NCI-H2196 (cell line): ENCODE measurements at regions not wholly inside any gene's neighbourhood (a gene's known extent, or its start where the extent isn't known, plus 50 kb on each side); places are given as distances from the start of the nearest gene placed in this dataset.

Experiments used
- DNase-seq: peaks from one replicate; lab custom pipeline; 2025; ENCODE audit not compliant: unreplicated experiment; lab: John Stamatoyannopoulos, UW

DNA sequence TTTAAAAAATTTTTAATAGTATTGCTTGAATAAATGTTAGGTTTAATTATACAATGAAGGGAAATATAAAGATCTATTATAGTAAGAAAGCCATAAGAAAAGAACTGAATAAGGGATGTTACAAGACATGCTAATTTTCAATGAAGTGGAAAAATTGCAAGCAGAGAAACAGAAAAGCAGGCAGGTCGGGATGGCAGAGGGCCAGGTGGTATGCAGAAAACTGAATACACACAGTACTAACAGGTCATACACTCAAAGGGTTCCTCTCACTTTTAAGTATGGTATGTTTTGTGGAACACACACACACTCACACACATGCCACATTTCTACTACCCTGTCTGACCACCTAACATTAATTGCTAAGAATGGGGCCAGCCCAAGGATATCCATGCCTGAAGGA, 76.7 kb upstream of the DTNA start:
- DNase-seq, result no peak

- no peak for DNase-seq
These were observed 72.8 kb upstream of the DTNA start for GRCh38 chr18:34637094-34637801.

DNA sequence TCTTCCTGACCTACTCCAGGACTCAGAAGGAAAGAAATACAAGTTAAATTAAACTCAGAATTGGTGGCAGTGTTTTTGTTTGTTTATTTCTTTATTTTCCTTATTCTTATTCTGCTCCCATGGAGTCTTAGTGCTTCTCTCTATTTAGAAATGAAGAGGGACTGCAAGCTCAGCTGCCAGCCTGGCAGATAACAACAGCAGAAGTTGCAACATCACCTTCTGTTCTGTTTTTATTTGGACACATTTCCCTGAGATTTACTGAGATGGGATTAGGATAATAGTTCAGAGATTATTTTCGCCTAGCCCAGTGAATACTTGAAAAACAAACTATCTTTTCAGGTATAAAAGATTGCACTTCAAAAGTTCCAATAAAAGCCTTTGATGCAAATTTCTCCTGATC, 70.4 kb upstream of the DTNA start:
- no peak for DNase-seq

DNA sequence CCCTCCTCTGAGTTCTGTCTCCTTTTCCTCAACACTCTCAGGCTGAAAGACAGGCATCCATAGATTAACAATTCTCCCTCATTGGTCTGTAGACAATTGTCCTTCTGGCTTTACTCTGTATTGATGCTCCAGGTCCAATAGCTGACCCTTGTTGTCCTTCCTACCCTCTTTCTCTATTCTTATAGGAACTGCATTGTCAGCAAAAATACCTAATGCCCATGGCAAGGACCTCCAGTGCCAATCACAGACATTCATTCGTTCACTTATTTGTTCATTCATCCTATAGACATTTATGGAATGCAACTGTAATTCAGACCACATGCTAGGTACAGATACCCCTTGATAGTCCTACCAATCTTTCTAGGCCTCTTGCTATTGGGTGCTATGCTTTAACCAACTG, 69.8 kb upstream of the DTNA start:
- no peak for DNase-seq

DNA sequence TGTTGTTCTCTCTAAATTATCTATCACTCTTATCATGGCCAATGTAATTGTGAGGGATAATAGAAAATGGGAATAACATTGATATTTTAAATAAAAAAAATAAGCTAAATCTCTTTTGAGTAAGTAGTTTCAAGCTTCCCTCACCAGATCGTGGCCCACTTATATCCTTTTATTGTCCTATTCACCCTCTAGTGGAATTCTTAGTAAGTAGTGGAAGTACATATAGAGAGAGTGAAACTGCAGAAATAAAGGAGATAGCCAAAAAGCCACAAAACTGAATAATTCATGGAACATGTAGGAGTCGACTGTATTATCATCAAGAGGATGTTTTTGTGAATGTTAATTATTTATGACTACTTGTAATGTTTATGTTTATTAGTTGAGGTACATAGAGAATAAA, 66.1 kb upstream of the DTNA start:
- no peak for DNase-seq

DNA sequence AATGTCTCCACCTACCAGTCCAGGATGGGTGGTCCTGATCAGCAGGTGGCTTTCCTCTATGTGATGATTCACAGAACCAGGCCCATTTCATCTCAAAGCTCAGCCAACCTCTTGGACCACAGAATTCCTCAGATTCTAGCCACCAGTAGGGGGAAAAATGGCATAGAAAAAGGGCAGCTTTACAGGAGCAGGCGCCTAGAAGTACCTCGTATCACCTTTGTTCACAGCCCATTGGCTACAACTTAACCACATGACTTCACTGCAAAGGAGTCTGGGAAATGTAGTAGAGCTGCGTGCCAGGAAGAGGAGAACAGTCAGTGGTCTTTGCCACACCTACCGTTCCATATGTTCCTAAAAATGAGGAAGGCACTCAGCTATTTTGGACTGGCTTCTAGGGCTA, 62.8 kb upstream of the DTNA start:
- DNase-seq, result no peak

DNA sequence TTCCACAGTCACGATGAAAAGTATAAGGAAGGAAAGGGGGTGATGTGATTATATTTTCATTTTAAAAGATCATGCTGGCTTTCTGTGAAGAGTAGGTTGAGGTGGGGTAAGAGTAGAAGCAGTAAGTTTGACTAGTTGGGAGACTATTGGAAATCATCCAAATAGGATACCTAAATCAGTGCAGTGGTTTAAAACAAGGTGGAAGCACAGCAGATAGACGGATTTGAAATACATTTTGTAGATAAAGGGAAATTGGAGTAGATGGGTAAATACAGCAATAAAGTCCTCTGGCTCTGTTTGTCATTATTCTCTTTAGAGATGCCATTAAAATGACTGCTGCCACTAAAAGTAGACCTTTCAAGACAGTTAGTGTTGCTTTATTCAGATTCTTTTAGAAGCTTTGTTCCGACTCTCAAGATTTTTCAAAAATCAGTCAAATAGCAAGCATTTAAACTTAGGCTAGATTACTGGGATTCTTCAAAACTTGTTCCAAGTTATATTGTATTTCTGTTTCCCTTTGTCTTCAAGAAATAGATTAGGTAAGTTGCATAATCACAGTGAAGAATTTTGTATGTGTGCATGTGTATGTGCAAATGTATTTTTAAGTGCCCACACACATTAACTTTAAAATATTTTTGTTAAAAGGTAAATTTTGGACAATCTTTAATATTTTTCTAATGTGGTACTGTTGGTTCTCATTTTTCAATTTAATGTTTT, 61.7 kb upstream of the DTNA start:
- DNase-seq, result peak; percentile 21

GRCh38 chr18:34649080-34649479, 61.0 kb upstream of the DTNA start:
- no peak for DNase-seq

- peak; percentile 41 for DNase-seq
These were observed 60.0 kb upstream of the DTNA start for GRCh38 chr18:34650121-34650545.

DNA sequence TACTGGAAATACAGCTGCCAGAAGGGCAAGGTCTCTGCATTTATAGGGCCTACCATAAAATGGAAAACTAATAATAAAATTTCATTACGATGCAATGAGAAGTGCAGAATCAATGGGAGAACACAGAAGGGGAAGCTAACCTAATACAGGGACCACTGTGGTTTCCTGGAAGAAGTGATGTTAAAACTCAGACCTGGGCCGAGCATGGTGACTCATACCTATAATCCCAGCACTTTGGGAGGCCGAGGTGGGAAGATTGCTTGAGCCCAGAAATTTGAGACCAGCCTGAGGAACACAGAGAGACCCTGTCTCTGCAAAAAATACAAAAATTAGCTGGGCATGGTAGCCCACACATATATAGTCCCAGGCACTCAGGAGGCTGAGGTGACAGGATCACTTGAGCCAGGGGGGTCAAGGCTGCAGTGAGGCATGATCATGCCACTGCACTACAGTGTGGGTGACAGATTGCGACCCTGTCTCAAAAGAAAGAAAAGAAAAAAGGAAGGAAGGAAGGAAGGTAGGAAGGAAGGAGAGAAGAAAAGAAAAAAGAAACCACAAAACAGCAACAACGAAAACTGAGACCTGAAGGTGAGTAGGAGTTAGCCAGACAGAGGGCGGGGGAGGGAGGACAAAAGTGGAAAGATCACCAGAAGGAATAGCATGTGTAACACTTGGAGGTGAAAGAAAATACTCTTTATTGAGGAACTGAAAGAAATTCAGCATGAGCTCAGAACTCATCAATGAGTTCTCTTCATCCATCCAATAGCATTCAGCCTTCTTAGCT, 58.3 kb upstream of the DTNA start:
- no peak for DNase-seq

DNA sequence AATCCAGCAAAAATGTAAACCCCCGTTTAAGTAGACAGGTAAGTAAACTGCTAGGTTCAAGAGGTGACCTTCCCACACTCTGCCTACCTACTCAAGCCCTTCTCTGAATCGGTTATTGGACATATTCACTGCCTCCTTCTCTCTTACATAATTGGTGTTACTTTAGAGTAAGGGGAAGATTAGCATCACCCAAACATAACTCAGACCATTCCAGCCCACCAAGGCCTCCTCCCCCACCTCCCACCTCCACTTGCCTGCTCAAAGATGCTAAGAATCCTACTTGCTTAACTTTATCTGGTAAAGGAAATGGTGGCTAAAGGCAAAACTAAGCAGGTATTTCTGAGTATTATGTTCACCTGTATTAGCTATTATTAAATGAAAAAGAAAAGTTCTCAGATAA, 55.0 kb upstream of the DTNA start:
- DNase-seq, result no peak

GRCh38 chr18:34657860-34658500, 52.1 kb upstream of the DTNA start:
- no peak for DNase-seq

DNA sequence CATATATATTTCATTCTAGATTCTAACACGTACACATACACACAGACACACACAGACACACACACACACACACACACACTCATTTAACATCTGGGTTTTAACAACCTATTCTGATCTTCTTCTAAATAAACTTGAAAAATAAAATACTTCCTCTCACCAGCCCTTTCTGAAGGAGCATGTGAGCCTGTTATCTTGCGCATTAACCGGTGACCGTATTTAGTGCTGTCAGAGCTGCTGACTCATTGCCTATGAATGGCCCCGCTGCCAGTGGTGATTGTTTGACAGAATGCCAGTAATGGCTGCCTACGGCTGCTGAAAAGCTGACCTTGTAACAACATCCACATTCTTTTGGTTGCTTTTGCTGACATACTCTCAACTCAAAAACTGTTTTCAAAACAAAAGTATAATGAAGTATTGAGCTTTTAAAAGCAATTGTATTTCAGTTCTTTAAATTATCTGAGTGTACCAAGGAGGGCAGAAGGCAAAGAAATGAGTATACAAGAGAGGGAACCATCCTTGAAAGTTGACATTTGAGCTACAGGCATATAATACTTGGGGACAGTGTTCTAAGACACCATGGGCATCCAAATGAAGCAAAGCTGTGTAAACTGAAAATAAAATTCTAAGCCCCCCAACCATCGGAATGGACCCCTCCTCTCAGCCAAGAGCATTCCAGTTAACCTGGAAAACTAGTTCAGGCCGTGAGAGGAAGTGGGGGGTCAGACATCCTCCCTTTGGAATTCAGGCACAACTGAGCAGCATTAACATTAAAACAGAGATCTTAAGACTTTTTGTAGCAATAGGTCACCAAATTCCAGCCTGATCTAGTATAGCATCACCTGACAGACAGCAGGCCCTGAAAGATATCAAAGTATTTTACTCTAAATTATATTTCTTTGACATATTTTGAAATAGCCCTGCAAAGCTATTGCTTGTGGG, 50.2 kb upstream of the DTNA start:
- peak; percentile 89 for DNase-seq
